ENCODE measurements at regions not wholly inside any gene's neighbourhood (a gene's known extent, or its start where the extent isn't known, plus 50 kb on each side); places are given as distances from the start of the nearest gene placed in this dataset.

DNA sequence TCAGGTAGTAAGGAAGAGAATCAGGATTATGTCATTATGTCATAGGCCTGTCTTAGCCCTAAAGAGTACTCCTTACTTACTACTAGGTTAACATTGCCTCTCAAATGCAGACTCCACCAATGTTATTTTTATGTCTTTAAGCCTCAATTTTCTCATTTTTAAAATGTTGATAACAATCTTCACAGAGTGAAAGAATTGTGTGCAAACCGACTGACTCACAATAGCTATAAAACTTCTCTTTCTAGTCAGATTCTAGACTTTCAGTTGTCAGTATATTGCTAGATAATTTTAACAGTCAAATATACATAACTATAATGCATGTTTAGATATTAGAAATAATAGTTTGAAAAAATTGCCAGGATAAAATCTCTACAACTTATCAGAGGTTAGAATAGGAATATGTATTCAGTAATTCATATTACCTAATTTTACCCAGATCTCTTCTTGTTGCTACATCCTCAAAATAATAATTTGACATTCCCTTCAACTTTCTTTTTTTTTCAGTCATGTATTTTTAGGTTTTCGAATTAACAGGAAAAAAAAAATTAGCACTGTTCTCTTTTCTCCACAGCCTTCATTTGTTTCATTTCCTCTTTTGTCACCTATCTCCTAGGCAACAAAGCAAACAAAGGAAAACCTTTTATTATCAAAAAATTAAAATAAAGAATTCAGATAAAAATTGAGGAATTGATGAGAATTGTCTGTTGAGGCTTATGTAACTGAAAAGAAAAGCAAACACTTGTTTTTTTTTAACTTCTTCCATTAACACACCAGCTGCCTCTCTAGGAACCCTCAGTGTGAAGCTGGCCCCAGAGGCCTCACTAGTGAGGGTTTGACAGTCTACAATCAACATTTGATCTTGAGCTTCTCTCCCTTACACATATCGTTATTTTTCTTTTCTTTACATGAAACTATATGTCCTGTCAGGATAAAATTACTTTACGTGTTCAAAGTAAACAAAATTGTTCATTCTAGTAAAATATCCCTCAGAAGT is 279.0 kb downstream of the CALCRL start:
- in situ Hi-C loops (cut with HindIII; ENCODE audit: low pct_ligation_motif_present, low sequenced_read_pairs) = no loop called here
- no peak for DNase-seq
- no peaks in the 10 kb centered on the region for H3K27me3 ChIP-seq (replicated peaks)
- TF ChIP-seq, protein P1, sequence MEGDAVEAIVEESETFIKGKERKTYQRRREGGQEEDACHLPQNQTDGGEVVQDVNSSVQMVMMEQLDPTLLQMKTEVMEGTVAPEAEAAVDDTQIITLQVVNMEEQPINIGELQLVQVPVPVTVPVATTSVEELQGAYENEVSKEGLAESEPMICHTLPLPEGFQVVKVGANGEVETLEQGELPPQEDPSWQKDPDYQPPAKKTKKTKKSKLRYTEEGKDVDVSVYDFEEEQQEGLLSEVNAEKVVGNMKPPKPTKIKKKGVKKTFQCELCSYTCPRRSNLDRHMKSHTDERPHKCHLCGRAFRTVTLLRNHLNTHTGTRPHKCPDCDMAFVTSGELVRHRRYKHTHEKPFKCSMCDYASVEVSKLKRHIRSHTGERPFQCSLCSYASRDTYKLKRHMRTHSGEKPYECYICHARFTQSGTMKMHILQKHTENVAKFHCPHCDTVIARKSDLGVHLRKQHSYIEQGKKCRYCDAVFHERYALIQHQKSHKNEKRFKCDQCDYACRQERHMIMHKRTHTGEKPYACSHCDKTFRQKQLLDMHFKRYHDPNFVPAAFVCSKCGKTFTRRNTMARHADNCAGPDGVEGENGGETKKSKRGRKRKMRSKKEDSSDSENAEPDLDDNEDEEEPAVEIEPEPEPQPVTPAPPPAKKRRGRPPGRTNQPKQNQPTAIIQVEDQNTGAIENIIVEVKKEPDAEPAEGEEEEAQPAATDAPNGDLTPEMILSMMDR (IDR thresholded peaks at IDR 0.05; ENCODE audit: low read depth, low read length, missing control alignments) = no peak
- no peak overlapping the region for H3K4me3 ChIP-seq (ENCODE audit: low read depth, low read length)
- H3K36me3 ChIP-seq (replicated peaks) = no peaks in the 10 kb centered on the region
- no peak overlapping the region for H3K27ac ChIP-seq

- no peak for DNase-seq
- H3K4me3 ChIP-seq (ENCODE audit: low read depth, low read length) = no peak overlapping the region
- in situ Hi-C loops (cut with HindIII; ENCODE audit: low pct_ligation_motif_present, low sequenced_read_pairs) = no loop called here
- H3K36me3 ChIP-seq (replicated peaks) = no peaks in the 10 kb centered on the region
- TF ChIP-seq, protein P1 (IDR thresholded peaks at IDR 0.05; ENCODE audit: low read depth, low read length, missing control alignments) = no peak
- H3K27ac ChIP-seq = no peak overlapping the region
- no peaks in the 10 kb centered on the region for H3K27me3 ChIP-seq (replicated peaks)
These were observed 280.6 kb downstream of the CALCRL start for GRCh38 chr2:187167491-187167890.

GRCh38 chr2:187165936-187166610 is 282.0 kb downstream of the CALCRL start:
- H3K36me3 ChIP-seq (replicated peaks) = no peaks in the 10 kb centered on the region
- no peaks in the 10 kb centered on the region for H3K27me3 ChIP-seq (replicated peaks)
- in situ Hi-C loops (cut with HindIII; ENCODE audit: low pct_ligation_motif_present, low sequenced_read_pairs) = no loop called here
- H3K27ac ChIP-seq = no peak overlapping the region
- TF ChIP-seq, protein P1 (IDR thresholded peaks at IDR 0.05; ENCODE audit: low read depth, low read length, missing control alignments) = no peak
- no peak overlapping the region for H3K4me3 ChIP-seq (ENCODE audit: low read depth, low read length)
- DNase-seq = no peak

GRCh38 chr2:187158452-187158851 is 289.6 kb downstream of the CALCRL start:
- Histone ChIP-seq H3K36me3 (replicated peaks) (no peaks in the 10 kb centered on the region), H3K27me3 (replicated peaks) (no peaks in the 10 kb centered on the region), H3K4me3 (ENCODE audit: low read depth, low read length) (no peak overlapping the region), H3K27ac (no peak overlapping the region)
- TF ChIP-seq, protein P1 (IDR thresholded peaks at IDR 0.05; ENCODE audit: low read depth, low read length, missing control alignments) = no peak
- DNase-seq = no peak
- in situ Hi-C loops (cut with HindIII; ENCODE audit: low pct_ligation_motif_present, low sequenced_read_pairs) = no loop called here

DNA sequence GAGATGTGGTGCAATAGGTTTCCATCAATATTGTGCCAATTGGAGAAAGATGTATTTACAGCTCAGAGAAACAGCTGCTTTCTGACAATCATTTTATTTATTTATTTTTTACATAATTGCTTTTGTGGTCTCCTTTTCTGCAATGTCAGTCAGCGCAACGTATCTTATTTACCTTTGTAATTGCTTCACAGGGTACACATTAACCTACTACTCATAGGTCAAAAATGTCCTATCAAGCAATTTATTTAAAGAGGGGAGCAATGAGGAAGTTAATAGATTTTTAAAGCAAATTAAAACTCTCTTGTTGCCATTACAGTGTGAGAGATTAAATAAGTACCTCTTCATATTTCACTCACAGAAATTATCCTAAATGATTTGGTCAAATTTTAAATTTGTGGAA is 291.0 kb downstream of the CALCRL start:
- TF ChIP-seq, protein P1 (IDR thresholded peaks at IDR 0.05; ENCODE audit: low read depth, low read length, missing control alignments) = no peak
- no peaks in the 10 kb centered on the region for H3K27me3 ChIP-seq (replicated peaks)
- H3K27ac ChIP-seq = no peak overlapping the region
- no peak overlapping the region for H3K4me3 ChIP-seq (ENCODE audit: low read depth, low read length)
- in situ Hi-C loops (cut with HindIII; ENCODE audit: low pct_ligation_motif_present, low sequenced_read_pairs) = no loop called here
- H3K36me3 ChIP-seq (replicated peaks) = no peaks in the 10 kb centered on the region
- no peak for DNase-seq

All from brain microvascular endothelial cell (primary cell).